ENCODE measurements at regions not wholly inside any gene's neighbourhood (a gene's known extent, or its start where the extent isn't known, plus 50 kb on each side); places are given as distances from the start of the nearest gene placed in this dataset.
"Not testable (repeated sequence)": the region's sequence is repeated elsewhere in the genome, so short reads cannot be mapped to it uniquely, and the experiment has no call there.

DNA sequence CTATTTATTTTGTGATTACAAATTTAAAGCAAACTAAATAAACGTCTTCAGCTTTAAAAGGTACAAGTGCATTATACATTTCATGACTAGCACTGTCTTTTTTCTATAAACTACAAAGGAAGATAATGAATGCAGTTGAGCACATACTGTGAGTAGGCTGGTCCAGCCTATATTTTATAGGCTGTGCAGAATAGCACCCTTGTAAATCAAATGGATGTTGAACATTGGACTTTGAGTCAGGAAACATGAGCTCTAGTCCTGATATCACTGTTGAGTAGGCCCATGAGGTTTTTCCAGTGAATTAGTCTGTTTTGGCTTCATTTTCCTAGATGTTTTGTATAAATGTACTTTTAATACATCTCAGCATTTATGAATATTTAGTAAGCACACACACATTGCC, 447.3 kb upstream of the KCNMB2 start:
- DNase-seq: no peak

DNA sequence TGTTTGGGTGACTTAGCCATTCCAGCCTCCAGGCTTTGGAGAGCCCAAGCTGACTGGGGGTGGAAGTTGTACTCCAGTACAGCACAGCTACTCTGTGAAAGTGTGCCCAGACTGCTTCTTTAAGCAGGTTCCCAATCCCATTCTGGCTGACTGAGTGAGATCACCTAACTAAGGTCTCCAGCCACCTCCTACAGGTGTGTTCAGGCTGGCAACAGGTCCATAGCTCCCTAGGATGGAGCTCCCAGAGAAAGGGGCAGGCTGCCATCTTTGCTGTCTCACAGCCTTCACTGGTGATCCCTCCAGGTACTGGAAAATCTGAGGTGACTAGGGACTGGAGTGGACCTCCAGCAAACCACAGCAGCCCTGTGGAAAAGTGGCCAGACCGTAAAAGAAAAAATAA, 445.3 kb upstream of the KCNMB2 start:
- DNase-seq: no peak

DNA sequence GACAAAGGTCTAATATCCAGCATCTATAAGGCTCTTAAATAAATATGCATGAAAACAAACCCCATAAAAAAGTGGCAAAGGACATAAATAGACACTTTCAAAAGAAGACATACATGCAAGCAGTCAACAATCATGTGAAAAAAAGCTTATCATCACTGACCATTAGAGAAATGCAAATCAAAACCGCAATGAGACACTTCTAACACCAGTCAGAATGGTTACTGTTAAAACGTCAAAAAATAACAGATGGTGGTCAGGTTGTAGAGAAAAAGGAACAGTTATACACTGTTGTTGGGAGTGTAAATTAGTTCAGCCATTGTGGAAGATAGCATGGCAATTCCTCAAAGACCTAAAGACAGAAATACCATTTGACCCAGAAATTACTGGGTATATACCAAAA, 440.7 kb upstream of the KCNMB2 start:
- no peak for DNase-seq

DNA sequence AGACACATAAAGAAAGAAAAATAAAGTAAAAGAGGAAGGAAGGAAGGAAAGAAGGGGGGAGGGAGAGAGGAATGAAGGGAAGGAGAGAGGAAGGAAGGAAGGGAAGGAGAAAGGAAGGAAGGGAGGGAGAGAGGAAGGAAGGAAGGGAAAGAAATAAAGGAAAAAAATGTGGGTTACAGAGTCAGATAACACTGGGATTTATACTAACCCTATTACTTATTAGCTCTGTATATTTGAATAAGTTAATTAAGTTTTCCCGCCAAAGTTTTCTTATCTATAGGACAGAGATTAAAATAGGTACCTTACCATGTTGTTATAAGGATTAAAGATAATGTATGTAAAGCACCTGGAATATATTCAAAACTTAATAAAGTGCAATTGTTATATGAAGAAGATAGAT, 439.3 kb upstream of the KCNMB2 start:
- DNase-seq: no peak

DNA sequence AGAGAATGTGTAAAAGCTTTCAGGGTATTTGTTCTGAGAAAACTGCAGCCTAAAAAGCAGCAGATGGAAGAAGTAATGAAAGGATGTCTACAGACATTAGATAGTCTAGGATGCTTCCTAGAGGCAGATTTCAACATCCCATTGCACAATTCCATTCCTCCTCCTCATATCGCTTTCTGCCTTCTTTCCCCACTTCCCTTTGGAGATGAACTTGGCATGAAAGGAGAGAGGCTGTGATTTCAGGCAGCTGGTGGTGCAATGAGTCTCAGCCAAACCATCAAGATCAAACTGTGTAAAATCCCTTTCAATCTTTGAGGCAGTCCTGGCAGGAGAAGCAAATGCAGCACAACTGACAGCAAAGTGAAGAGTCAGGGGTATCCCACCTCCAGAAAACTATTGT, 438.7 kb upstream of the KCNMB2 start:
- no peak for DNase-seq

DNA sequence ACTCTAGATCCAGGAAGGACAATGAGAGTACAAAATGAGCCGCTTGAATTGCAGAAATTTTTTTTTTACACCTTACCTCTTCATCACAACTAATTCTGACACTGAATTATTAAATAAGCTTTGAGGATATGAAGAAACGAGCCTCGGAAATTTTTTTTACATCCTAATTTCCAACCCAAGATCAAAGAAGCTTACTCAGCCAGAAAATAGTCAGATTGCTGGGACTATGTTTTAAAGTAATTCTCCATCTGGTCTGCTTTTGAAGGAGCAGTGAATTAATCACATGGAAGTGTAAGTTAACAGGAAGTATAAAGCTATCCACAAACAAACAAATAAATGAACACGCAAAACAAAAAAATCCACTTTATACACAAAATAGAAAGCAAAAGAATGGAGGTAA, 437.0 kb upstream of the KCNMB2 start:
- DNase-seq: no peak

DNA sequence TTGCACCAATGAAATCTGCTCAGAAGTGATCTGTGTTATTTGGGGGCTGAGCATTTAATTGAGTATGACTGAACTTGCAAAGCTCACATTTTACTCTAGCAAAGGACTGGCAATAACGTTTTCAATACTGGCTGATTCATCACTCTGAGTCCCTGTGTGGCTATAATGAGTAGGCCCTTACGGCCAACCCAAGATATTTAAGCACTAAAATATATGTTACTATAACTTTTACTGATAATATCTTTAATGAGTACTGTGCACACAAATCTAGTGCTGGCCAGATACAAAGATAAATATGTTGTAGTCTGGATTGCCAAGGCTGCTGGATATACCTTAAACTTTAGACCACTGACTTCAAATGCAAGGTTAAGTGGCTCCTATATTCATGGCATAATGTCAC, 436.4 kb upstream of the KCNMB2 start:
- no peak for DNase-seq

DNA sequence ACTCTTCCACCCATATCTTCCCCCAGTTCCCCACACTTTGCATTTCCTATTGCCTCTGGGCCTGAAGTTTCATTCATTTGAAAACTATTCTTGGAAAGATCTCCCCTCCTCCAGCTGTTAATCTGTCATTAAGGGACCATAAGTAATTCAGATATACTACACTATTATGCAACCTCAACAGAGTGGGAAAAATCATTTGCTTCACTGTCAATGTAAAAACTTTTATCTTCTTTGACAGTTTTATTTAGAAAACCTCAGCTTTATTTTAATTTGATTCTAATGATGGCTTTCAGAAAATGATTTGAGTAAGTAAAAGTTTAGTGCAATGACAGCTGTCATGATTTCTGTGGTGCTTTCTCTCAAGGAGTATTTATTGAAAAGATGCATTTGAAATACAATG, 435.3 kb upstream of the KCNMB2 start:
- DNase-seq: no peak

DNA sequence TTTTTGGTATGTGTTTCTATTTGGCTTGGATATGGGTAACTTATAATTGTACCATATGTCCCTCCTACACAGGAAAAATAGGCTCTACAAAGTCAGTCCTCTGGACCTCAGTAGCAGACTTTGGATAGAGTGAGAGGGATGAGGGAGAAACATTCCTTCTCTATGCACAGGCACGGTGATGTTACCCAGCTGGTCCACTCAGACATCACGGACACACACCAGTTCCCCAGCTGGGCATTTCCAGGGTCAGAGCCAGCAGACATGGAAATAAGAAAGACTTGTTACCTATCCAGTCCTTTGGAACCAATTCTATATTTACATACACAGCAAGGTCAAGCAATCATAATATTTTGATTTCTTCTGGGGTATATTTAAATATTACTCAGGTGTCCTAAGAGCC, 433.1 kb upstream of the KCNMB2 start:
- no peak for DNase-seq

DNA sequence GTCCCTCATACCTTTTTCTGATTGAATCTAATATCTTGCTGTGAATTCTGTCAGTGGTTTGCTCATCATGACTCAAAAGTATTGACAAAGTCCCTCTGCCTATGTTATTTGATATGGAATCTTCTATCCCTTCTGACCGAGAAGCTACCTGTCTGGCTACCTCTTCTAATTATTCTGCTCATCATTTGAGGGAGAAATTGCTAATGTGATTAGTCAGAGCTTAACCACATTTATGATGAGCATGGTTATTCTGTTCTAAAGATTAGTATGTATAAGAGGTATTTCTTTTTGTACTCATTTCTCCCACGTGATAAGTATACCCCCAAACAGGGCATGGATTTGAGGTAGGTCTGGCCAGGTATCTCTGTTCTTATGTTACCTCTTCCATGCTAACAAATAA, 428.4 kb upstream of the KCNMB2 start:
- no peak for DNase-seq

DNA sequence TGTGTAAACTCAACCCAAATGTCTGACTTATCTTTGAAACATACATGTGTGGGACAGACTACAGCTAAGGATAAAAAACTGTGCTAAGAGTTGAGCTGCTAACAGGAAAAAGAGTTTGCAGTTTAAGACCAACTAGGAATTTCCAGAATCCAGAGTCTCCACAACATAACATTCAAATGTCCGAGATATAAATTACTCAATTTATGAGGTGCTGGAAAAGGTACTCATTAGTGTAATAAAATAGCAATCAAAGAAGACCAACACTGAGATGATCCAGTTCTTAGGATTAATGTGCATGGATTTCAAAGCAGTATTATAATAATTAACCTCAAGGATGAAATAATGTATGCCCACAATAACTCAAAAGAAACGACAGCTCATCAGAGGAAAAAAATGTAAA, 426.5 kb upstream of the KCNMB2 start:
- DNase-seq: no peak

DNA sequence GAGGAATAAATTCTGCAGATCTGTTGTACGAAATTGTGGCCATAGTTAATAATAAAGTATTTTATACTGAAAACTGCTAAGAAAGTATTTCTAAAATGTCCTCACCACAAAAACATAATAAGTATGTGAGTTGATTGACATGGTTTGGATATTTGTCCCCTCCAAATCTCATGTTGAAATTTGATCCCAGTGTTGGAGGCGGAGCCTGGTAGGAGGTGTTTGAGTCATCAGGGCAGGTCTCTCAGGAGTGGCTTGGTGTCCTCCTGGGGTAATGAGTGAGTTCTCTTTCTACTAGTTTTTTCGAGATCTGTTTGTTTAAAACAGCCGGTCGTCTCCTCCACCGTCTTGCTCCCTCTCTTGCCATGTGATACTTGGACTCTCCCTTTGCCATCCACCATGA, 424.1 kb upstream of the KCNMB2 start:
- no peak for DNase-seq

DNA sequence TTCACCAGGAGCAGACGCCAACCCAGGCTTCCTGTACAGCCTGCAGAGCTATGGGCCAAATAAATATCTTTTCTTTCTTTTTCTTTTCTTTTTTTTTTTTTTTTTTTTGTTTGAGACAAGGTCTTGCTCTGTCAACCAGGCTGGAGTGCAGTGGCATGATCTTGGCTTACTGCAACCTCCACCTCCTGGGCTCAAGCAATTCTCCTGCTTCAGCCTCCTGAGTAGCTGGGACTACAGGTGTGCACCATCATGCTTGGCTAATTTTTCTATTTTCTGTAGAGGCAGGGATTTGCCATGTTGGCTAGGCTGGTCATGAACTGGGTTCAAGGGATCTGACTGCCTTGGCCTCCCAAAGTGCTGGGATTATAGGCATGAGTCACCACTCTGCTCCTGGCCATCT, 423.7 kb upstream of the KCNMB2 start:
- DNase-seq: not testable (repeated sequence)

DNA sequence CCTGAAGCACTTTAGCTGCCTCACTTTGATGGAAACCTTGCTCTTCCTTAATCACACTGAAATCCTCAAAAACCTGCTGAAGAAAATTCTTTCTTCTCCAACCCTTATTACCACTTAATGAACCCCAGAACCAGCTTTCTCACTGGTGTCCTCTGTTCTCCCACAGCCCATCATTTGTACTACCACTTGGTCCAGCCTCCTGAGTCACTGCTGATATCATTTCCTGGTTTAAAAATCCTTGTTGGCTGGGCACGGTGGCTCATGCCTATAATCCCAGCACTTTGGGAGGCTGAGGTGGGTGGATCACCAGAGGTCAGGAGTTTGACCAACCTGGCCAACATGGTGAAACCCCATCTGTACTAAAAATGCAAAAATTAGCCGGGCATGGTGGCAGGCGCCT, 418.6 kb upstream of the KCNMB2 start:
- DNase-seq: no peak

DNA sequence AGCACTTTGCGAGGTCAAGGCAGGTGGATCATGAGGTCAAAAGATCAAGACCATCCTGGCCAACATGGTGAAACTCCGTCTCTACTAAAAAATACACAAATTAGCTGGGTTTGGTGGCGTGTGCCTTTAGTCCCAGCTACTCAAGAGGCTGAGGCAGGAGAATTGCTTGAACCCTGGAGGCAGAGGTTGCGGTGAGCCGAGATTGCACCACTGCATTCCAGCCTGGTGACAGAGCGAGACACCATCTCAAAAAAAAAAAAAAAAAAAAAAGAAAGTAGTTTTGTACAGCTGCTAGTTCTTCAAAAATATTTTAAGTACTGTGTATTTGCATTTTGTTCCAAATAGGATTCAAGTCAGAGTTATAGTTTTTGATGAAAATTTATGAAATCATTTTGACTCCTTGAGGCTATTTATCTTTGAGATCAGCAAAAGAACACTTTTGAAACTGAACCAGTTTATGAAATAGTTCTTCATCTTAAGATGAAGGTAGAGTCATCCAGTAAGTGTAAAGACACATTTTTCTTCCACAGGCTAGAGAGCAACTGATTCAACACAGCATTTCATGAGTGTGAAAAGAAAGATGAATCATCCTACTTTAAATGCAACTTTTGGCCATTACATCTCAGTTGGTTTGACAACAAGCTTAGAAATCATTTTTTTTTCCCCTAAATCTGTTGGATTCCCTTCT, 416.5 kb upstream of the KCNMB2 start:
- not testable (repeated sequence) for DNase-seq

DNA sequence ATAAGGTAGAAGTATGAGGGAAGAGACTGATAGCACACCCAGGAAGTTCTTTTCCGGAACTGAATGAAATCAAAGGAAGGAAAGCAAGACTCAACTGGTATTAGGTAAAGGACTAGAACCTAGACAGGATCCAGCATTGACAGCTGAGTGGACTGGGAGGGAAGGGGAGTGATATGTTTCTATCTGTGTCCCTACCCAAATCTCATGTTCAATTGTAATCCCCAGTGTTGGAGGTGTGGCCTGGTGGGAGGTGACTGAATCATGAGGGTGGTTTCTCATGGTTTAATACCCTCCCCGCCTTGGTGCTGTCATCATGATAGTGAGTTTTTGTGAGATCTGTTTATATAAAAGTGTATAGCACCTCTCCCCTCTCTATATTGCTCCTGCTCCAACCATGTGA, 415.9 kb upstream of the KCNMB2 start:
- DNase-seq: no peak

DNA sequence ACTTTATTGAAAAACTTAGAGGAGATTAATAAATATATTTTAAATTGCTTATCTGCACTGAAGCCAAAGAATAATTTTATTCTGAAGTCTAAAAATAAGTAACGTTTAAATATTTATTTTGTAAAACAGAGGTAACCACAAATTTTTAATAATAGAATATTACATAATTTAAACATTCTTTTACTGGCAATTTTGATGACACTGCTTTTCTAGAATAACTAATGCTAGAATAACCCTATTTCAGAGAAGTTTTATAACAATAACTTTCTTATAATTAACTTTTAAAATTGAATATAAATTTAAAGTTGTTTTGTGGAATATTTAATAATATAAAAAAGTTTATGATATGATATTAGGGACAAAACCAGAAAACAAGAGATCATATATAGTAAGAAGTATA, 409.6 kb upstream of the KCNMB2 start:
- DNase-seq: no peak

DNA sequence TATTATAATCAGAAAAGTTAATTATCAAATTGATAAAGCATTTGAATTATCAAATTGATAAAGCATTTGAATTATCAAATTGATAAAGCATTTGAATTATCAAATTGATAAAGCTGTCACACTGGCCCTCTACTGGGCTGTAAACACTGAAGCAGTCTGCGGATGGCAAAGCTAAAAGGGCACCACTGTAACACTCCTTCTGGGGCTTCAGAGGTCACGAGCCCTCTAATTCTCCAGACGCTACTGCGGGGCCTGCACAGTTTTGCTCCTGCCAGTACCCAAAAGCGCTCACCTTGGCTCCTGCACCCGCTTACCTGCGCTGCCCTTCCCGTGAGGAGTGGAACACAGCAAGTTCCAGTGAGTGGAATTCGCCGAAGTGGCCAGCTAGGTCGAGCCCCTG, 409.0 kb upstream of the KCNMB2 start:
- no peak for DNase-seq

DNA sequence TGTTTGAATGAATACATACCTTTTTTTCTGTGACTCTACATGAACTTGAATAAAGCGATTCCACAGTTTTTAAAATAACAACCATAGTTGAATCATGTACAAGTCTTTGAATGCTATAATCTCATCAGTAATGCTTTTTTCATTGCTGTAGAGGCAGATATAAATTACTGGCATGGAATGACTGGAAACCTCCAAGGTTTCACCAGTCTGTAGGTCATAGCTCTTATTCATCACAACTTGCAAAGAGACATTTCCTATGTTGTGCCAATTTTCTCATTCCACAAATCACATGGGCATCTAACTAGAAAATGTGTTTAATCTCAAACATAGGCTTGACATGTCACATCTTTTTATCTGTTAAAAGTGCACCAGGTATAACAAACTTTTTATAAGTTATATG, 407.1 kb upstream of the KCNMB2 start:
- no peak for DNase-seq

DNA sequence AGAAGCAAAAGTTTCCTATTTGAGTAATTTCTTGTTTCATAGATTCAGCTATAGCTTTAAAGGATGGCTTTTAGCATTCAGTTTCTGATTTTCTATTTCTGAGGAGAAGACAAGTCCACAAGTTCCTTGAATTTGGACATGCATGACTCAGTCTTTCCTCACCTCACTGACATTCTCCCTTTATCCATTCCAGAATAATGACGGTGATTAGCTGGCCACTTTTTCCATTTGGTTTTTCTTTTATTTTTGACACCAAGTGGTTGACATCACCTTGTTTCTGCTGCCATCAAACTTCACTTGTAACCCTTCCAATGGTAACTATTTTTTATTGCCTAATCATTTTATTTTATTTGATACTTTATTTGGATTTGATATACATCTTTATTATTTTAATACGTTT, 404.4 kb upstream of the KCNMB2 start:
- DNase-seq: no peak

DNA sequence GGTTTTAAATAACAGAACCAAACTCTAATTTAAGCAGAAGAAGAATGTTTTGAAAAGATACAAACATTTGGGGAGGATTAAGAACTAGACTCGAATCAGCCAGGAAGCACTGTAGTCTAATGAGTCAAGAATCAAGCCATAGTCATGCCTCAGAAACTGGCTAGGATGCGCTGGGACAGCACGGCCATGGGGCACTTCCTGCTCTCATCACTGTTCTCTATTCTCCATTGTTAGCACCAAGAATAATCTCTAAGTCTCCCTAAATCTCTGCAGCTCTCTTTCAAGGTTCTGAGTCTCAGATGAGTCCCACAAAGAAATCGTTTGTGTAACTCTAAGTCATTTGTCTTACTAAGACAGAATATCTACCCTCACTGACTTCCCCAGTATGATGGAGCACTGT, 399.0 kb upstream of the KCNMB2 start:
- no peak for DNase-seq

DNA sequence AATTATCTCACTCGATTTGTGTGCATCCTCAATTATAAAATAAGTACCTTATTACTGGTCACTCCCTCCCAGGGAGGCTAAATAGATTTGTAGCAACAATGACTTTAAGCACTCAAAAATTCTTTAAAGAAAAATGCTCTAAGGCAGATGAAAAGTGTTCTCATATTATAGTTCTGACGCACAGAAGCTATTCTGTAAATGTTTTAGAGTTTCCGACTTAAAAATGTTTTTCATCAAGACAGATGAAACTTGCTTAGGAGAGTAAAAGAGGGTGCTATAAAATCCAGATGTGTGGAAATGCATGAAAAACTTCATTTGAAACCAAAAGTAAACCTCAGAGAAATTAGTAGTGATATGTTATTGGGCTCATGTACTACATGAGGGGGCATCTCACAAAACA, 398.4 kb upstream of the KCNMB2 start:
- no peak for DNase-seq

DNA sequence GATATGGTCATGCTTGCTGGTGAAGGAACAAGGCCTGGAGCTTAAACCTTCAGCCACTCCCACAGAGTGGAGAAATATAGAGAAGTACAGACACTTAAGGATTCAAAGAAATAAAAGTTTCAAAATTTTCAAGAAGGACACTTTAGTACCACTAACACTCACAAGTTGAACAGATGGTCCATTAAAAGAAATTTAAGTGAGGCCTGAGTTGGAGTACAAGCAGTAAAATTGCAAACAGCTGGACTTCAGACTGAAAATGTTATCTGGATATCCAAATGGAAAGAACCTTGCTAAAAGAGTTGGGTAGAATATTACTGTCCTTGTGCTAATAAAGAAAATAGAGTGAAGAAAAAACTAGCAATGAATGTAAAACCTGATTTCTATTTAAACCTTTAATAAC, 397.1 kb upstream of the KCNMB2 start:
- no peak for DNase-seq

DNA sequence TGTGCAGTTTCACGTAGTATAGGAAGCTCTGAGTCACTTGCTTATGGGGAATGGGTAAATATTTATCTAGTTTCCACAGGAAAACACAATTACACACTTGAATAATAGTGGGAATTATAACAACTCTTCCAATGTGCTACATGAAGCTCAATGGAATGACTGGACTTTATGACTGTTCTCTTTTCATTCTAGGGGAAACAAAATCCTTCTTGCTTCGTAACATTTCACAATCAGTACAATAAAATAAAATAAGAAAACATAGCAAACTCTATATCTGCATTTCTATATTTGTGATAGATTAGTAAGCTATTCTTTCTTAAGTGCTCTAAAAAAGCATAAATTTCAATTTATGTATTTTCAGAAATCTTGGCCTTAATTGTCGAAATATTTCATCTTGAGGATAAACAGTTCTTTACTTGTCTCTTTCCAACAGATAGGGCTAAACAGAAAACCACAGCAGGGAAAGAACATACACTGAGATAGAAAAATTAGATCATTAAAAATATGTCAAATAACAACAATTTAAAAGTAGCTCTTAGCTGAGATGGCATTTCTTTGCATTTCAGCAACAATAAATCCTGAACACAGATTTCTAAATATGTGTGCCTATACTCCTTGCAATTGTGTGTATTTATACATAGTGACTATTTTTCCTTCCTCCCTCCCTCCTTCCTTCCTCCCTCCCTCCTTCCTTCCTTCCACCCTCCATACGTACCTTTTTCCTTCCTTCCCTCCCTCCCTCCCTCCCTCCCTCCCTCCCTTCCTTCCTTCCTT, 395.5 kb upstream of the KCNMB2 start:
- DNase-seq: no peak

DNA sequence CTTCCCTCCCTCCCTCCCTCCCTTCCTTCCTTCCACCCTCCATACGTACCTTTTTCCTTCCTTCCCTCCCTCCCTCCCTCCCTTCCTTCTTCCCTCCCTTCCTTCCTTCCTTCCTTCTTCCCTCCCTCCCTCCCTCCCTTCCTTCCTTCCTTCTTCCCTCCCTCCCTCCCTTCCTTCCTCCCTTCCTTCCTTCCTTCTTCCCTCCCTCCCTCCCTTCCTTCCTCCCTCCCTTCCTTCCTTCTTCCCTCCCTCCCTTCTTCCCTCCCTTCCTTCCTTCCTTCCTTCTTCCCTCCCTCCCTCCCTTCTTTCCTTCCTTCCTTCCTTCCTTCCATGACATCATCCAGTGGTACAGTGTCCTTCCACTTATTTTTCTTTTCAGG, 394.9 kb upstream of the KCNMB2 start:
- not testable (repeated sequence) for DNase-seq

All from COR-L47 (cell line).